ENCODE measurements at regions not wholly inside any gene's neighbourhood (a gene's known extent, or its start where the extent isn't known, plus 50 kb on each side); places are given as distances from the start of the nearest gene placed in this dataset.
A peak's percentile ranks its signal among the peaks of the same experiment; 100 is the strongest.
"Not testable (repeated sequence)": the region's sequence is repeated elsewhere in the genome, so short reads cannot be mapped to it uniquely, and the experiment has no call there.

DNA sequence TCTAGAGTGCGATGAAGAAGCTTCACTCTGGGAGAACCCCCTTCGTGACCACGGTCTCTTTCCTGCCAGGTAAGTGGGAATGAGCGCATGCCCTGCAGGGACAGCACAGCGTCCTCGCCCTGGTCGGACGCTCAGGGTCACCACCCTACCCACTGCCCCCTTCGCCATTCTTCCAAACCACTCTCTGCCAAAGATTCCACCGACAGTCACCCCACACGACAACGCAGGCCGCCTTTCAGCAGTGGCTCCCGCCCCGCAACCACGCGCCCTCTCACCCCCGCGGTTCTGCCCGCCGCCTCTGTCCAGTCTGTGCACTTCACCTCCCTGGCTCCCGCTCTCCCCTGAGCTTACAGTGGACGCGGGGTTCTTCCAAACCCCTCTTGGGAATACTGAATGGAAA is 82.3 kb upstream of the FCGR1A start:
- not testable (repeated sequence) for DNase-seq

GRCh38 chr1:149700677-149701567 is 81.6 kb upstream of the FCGR1A start:
- not testable (repeated sequence) for DNase-seq

- peak in 33 of 56 donors; percentile 3 to 85 (median 42) for DNase-seq
Observed at GRCh38 chr1:149708192-149708853, 74.2 kb upstream of the FCGR1A start.

DNA sequence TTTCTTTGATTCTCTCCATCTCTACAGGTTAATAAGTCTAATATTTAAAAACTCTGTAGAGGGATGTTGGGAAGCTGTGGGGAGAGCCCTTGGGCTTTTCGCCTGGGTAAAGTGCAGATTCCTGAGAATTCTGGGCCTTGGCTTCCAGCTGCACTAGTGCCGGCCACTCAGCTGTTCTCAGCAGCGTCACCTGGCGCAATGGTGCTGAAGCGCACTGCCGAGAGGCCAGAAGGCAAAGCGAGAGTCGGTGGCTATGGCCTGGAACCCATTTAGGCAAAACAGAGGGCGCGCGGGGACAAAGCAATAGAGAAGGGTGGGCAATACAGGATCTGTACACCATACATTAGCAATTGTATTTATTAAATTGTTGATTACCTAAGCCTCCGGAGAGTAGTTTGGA is 70.8 kb upstream of the FCGR1A start:
- DNase-seq = not testable (repeated sequence)

GRCh38 chr1:149712154-149712927 is 70.2 kb upstream of the FCGR1A start:
- peak in 16 of 56 donors; percentile 0 to 76 (median 10) for DNase-seq

- DNase-seq = not testable (repeated sequence)
Observed at GRCh38 chr1:149713513-149713912, 69.0 kb upstream of the FCGR1A start.

DNA sequence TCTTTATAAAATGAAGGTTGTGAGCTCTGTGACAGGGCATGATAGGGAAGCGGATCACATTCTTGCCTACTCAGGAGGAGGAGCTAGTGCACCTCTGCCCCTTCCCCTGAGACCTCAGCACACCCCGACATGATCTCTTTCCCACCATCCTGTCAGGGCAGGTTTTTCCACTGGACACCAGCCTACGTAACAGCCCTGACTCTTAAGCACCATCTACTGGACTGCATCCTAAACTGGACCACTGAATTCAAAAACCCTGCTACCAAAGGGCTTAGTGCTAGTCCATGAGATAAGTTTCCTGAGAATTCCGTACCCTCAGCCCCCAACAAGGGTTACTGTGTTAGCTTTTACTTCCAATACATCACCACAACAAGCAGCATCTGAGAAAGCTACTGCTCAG is 68.5 kb upstream of the FCGR1A start:
- DNase-seq = not testable (repeated sequence)

GRCh38 chr1:149724618-149725302 is 57.7 kb upstream of the FCGR1A start:
- DNase-seq = not testable (repeated sequence)

- DNase-seq = not testable (repeated sequence)
Observed at GRCh38 chr1:149726688-149727087, 55.8 kb upstream of the FCGR1A start.

GRCh38 chr1:149728598-149728997 is 53.9 kb upstream of the FCGR1A start:
- DNase-seq = not testable (repeated sequence)

Measured in amygdala (tissue), 56 donors.